HG03103 (cell line): ENCODE measurements at regions not wholly inside any gene's neighbourhood (a gene's known extent, or its start where the extent isn't known, plus 50 kb on each side); places are given as distances from the start of the nearest gene placed in this dataset.

ENCODE experiments used
- ATAC-seq: cut with Tn5 transposase; IDR thresholded peaks from one replicate; pipeline ENCODE4 v1.9.1; 2021; ENCODE audit warnings: low read depth; ENCODE audit not compliant: unreplicated experiment

DNA sequence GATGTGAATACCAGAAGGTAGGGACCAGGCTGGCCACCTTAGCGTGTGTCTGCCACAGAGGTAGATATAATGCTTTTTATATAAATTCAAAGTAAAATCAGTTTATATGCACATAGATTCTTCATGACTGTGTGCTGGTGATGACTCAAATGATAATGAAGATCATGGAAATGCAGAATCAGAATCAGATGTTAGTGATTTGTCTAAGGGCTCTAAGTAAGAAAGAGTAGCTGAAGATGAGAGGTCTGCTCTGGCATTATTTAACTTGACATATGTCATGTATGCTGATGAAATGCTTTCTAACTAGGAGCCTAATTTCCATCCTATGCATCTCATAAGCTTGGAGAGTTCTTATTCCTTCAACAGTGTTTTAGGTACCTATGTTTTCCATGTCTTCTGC is 50.3 kb upstream of the DPH6 start:
- no peak for ATAC-seq

GRCh38 chr15:35602836-35603235 is 56.9 kb upstream of the DPH6 start:
- ATAC-seq, result no peak

DNA sequence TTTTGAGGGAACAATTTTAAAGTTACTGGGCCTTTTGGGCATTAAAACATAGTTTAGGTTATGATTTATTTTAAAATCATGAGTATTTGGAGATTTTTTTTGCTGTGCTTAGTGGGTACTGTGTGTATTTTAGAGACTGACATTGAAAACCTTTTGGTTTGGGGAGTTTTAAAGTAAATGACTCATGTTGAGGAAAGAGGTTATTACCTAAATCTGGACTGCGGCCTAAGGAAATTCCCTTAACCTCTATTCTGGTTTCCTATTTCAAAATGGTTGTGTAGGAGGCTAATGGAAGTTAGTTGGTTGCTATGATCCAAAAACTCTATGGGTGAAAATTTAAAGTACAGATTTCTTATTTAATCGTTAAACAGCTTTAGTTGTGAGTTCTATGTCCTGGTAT is 57.3 kb upstream of the DPH6 start:
- no peak for ATAC-seq

GRCh38 chr15:35603856-35604255 is 57.9 kb upstream of the DPH6 start:
- ATAC-seq, result no peak

GRCh38 chr15:35605764-35606449 is 59.9 kb upstream of the DPH6 start:
- no peak for ATAC-seq

DNA sequence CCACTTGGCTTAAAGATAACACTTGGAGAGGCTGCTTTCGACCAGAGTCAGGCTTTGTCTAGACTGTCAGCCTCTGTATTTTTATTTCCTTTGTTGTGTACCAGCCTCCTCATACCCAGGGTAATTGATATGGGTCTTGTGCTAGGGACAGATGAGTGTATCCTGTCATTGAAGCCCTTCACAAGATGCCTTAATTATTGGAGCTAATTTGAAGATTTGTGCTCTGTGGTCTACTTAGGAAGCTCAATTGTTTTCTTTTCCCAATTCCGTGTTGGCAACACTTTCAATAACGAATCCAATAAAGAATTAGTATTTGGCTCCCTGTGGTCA is 60.5 kb upstream of the DPH6 start:
- ATAC-seq, result no peak

- ATAC-seq, result no peak
Observed at GRCh38 chr15:35616498-35617271, 70.7 kb upstream of the DPH6 start.

DNA sequence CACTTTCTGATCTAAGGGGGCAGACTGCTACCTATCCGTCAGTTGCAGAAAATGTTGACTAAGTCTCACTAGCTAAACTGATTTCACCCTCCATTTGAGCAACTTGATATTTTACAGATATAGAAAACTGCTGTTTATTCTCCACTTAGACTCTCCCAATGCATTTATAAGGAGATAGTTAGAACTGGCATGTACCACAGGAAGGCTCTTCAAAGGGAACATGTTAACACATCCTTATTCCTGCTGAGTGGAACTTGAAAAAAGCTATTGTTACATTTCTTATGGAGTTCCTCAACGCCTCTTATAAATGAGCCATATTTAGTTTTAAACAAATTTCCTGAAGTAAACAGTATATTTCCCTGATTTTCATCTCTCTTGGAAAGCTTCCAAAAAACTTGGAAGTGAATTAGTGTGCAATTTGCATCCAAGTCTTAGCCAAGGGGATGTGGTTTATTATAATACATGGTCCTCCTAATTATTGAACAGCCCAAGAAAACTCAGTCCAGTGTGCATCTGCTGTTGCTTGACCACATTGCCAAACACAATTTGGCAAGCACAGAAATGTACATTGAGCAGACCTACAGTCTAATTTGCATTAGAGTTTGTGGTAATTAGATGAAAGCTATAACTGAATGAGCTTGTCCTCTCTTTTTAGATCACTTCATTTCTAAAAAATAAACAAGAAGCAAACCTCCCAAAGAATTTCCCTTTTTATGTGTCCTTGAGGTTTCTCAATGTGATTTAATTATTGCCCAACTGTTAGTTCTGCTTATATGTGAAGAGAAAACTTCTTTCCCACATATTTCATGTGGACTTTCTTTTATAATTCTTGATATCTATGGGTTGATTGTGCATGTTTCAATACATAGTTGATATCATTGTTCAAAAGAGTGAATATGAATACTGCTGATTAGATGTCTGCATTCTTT is 72.6 kb upstream of the DPH6 start:
- no peak for ATAC-seq

- no peak for ATAC-seq
Observed at GRCh38 chr15:35622641-35623340, 76.8 kb upstream of the DPH6 start.

DNA sequence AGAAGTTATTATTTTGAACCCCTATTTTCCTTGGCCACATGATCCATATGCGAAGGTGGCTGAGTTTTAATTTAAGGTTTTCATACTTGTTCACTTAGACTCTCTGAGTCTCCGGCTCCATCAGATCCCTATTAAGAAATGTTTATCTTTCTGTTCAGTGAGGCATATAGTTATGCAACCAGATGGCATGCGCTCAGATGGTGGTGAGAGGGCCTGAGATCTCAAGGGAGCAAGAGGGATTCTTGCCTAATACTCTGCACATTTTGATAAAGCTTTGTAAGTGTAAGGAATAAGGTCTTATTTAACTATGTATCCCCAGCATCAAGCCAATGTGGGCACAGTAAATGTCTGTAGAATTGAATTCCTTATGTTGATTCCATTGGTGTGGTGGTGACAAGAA is 78.9 kb upstream of the DPH6 start:
- ATAC-seq, result no peak

DNA sequence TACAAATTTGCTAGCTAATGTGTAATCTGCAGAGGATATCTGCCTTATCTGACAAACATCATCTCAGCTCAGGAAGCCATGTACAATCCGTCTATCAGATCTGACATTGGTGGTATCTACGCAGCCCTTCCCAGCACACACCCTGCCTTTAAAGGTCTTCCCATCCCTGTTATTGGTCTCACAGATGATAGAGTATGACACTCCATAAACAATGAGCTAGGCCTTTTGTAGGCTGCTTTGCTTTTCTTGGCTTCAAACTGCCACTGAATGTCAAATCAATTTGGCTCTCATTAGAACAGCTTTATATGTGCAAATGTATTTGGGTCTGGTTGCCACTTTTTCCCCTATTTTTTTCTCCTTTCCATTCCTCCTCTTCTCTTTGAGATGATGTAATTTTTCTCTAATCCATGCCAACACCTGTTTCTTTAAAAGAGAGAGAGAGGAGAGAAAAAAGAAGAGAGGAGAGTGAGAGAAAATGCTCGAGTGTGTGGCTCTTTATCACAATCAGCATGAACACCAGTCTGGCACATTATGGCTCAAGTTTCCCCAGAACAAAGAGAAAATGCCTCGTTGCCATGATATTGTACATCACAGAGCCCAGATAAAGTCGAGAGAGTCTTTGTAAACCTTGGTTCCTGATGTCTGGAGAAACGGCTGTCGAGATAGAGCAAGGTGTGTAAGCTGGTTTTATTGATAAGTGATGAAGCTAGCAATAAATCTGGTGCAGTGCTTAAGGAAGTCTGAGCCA is 80.8 kb upstream of the DPH6 start:
- ATAC-seq, result no peak

GRCh38 chr15:35627696-35628095 is 81.7 kb upstream of the DPH6 start:
- no peak for ATAC-seq

DNA sequence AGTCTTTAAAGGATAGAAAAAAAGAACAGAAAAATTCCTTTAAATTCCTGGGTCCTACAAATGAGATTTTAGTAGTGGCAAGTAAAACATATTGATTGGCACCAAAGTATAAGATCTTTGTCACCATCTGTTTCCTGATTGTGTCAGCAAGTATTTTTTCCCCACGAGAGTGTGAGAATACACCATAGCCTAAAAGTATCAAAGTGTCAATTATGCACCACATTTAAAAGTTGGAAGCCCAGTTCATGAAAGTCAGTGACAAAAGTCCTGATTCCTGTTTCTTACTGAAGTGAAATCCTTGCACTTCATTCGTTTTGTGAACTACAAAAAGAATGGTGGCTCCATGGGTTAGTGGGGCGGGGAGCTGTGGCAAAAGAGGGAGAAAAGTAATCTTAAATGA is 83.8 kb upstream of the DPH6 start:
- ATAC-seq, result no peak

DNA sequence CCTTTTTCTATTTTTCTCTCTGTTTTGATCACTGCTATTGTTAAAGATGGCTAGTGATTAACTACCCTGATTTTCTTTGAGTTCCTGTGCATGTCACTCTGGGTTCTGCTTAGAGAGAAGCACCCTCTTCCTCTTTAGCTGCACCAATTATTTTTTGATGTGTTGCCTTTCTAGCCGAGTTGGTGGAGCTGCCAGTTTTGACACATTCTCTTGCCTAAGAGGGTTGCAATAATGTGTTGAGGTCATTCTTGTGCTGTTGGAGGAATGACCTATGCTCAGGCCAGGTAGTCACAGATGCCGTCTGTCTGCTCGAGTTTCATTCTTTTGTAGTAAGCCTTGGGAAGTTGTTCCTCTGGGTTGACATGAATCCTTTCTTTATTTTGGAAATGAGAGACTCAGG is 84.6 kb upstream of the DPH6 start:
- ATAC-seq, result no peak

GRCh38 chr15:35630985-35631384 is 85.0 kb upstream of the DPH6 start:
- no peak for ATAC-seq

DNA sequence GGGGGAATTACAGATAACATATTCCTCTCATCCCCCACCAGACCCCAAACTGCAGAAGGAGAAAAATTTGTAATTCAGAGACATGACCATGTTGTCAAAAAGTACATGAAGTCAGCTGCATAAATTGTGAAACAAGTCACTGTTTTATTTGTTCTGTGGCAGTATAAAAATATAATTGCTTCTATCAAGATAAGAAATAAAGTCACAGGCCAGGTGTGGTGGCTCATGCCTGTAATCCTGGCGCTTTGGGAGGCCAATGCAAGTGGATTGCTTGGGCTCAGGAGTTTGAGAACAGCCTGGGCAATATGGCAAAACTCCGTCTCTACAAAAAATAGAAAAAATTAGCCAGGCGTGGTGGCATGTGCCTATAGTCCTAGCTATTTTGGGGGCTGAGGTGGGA is 87.7 kb upstream of the DPH6 start:
- ATAC-seq, result no peak

GRCh38 chr15:35646790-35647189 is 100.8 kb upstream of the DPH6 start:
- no peak for ATAC-seq

DNA sequence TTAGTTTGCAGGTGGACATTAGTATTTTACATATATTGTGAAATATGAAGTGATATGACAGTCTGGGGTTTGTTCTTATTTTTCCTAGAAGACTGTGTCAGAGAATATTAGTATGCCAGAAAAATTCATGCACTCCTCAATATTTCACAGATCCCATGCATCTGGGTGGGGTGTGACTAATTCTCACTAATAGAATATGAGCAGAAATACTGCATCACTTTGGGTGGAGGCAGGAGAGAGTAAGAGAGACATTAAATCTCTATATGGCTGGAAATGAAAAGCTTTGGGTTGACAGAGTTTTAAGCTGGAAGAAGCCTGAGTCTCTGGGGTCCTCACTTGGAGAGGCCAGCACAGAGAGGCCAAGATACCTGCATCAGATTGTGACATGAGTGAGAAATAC is 101.3 kb upstream of the DPH6 start:
- ATAC-seq, result no peak

- ATAC-seq, result no peak
Observed at GRCh38 chr15:35648941-35649340, 103.0 kb upstream of the DPH6 start.

DNA sequence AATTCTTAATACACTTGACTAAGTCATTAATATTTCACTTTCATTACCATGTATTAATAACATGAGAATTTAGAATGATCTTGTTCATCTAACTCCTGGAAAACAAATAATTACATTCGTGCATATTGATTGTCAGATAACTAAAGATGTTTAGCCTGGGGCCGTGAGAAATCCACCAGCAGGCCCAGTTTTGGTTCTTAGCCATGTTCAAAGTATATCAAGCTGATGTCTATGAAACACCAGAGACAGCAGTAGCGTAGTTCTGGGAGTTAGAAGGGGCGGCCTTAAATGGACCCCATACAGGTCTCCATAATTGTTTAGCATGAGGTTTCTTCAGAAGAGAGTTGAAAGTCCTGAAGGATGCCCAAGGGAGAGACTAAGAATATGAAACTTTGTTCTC is 103.6 kb upstream of the DPH6 start:
- no peak for ATAC-seq
